NCI-H82 (cell line): ENCODE measurements at regions not wholly inside any gene's neighbourhood (a gene's known extent, or its start where the extent isn't known, plus 50 kb on each side); places are given as distances from the start of the nearest gene placed in this dataset.

Experiments
- DNase-seq: peaks from one replicate; lab custom pipeline; 2025; lab: John Stamatoyannopoulos, UW

GRCh38 chr22:48695251-48695650 lies 1132.4 kb downstream of the BRD1 start:
- no peak for DNase-seq

GRCh38 chr22:48694296-48694883 lies 1133.3 kb downstream of the BRD1 start:
- DNase-seq, result no peak

GRCh38 chr22:48693377-48694135 lies 1134.1 kb downstream of the BRD1 start:
- DNase-seq, result no peak

GRCh38 chr22:48692734-48693376 lies 1134.8 kb downstream of the BRD1 start:
- DNase-seq, result no peak

- no peak for DNase-seq
Measured at GRCh38 chr22:48691431-48691851, 1136.2 kb downstream of the BRD1 start.

- DNase-seq, result no peak
Measured at GRCh38 chr22:48690583-48691317, 1136.9 kb downstream of the BRD1 start.

GRCh38 chr22:48689206-48689605 lies 1138.5 kb downstream of the BRD1 start:
- DNase-seq, result no peak

GRCh38 chr22:48688366-48688765 lies 1139.3 kb downstream of the BRD1 start:
- DNase-seq, result no peak

GRCh38 chr22:48687606-48688005 lies 1140.1 kb downstream of the BRD1 start:
- DNase-seq, result no peak

- DNase-seq, result no peak
Measured at GRCh38 chr22:48686694-48687302, 1140.9 kb downstream of the BRD1 start.

GRCh38 chr22:48685767-48686166 lies 1141.9 kb downstream of the BRD1 start:
- DNase-seq, result no peak

- DNase-seq, result no peak
Measured at GRCh38 chr22:48683640-48684039, 1144.0 kb downstream of the BRD1 start.

- no peak for DNase-seq
Measured at GRCh38 chr22:48682504-48682903, 1145.2 kb downstream of the BRD1 start.

GRCh38 chr22:48680601-48681000 lies 1147.1 kb downstream of the BRD1 start:
- no peak for DNase-seq

- no peak for DNase-seq
Measured at GRCh38 chr22:48679656-48680555, 1147.8 kb downstream of the BRD1 start.

- no peak for DNase-seq
Measured at GRCh38 chr22:48678171-48679135, 1149.2 kb downstream of the BRD1 start.

GRCh38 chr22:48677621-48678020 lies 1150.1 kb downstream of the BRD1 start:
- DNase-seq, result no peak

- no peak for DNase-seq
Measured at GRCh38 chr22:48677168-48677520, 1150.5 kb downstream of the BRD1 start.

- DNase-seq, result no peak
Measured at GRCh38 chr22:48676266-48677167, 1151.2 kb downstream of the BRD1 start.
